ENCODE measurements at regions not wholly inside any gene's neighbourhood (a gene's known extent, or its start where the extent isn't known, plus 50 kb on each side); places are given as distances from the start of the nearest gene placed in this dataset.

DNA sequence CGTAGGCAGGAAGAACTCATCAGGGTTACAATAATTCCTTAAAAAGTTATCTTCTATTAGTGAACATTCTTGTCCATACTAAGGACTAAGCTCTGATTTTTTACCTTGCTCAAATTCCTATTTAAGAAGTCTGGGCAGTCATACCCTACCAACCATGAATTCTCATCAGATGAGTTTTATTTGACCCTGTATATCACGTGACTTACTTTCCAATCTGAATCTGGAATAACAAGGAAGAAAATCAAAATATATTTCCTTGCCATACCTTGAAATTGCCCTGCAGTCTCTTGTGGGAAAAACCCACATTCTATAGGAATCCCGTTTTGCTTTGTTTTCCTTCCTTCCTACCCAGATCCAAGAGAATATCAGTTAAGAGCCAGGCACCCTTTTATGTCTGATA, 352.7 kb downstream of the AKAIN1 start:
- ATAC-seq (no peak), DNase-seq (no peak)
- H3K36me3 Mint-ChIP-seq (ENCODE audit: low read depth) = no peaks in the 10 kb centered on the region
- TF ChIP-seq, protein P1, sequence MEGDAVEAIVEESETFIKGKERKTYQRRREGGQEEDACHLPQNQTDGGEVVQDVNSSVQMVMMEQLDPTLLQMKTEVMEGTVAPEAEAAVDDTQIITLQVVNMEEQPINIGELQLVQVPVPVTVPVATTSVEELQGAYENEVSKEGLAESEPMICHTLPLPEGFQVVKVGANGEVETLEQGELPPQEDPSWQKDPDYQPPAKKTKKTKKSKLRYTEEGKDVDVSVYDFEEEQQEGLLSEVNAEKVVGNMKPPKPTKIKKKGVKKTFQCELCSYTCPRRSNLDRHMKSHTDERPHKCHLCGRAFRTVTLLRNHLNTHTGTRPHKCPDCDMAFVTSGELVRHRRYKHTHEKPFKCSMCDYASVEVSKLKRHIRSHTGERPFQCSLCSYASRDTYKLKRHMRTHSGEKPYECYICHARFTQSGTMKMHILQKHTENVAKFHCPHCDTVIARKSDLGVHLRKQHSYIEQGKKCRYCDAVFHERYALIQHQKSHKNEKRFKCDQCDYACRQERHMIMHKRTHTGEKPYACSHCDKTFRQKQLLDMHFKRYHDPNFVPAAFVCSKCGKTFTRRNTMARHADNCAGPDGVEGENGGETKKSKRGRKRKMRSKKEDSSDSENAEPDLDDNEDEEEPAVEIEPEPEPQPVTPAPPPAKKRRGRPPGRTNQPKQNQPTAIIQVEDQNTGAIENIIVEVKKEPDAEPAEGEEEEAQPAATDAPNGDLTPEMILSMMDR (IDR thresholded peaks at IDR 0.05) = no peak
- POLR2A ChIA-PET = no interaction called here
- intact Hi-C loops (cut with micrococcal nuclease) = no loop called here
- H3K9me3 Mint-ChIP-seq = no peaks in the 10 kb centered on the region
- H3K27ac Mint-ChIP-seq = no peak overlapping the region
- CTCF ChIA-PET = no interaction called here
- H3K4me3 Mint-ChIP-seq = no peak overlapping the region
- H3K27me3 Mint-ChIP-seq = no peaks in the 10 kb centered on the region
- H3K4me1 Mint-ChIP-seq (ENCODE audit: low read depth) = no peaks in the 10 kb centered on the region

DNA sequence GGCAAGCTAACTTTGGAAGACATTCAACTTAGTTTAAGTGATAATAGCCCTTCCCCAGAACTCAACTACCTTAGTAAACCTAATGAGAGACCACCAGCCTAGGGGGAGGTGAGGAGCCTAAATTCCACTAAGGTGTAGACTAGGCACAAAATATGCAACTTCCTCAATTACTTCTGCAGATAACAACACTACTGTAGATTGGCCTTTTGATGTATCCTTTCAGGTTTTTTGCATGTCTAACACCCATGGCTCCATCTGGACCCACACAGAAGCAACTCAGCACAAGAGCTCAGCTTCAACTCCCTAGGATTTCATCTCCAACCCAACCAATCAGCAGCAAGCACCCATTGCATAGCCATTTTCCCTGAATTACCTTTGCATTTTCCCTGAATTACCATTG, 353.3 kb downstream of the AKAIN1 start:
- Mint-ChIP-seq H3K27me3 (no peaks in the 10 kb centered on the region), H3K36me3 (ENCODE audit: low read depth) (no peaks in the 10 kb centered on the region), H3K27ac (no peak overlapping the region), H3K4me3 (no peak overlapping the region), H3K4me1 (ENCODE audit: low read depth) (no peaks in the 10 kb centered on the region), H3K9me3 (no peaks in the 10 kb centered on the region)
- POLR2A ChIA-PET = no interaction called here
- no peak for DNase-seq
- CTCF ChIA-PET = no interaction called here
- intact Hi-C loops (cut with micrococcal nuclease) = no loop called here
- TF ChIP-seq, protein P1 (IDR thresholded peaks at IDR 0.05) = no peak
- no peak for ATAC-seq

DNA sequence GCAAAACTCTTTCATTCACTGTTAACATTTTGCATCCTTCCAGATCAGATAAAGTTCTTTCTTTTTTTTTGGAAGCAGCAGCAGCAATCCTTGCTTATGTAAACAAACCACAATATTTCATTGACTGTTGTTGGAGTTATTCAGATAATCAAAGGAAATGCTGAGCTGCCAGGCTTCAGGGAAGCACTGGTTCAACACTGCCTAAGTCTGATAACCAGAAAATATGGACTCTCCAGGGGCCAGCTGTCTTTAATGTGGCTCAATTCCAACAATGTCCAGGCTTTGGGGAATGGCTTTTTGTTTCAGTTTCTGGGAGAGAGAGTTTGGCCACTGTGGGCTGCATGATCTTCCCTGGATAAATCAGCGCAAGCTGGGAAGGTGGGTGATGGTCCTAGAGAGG, 354.3 kb downstream of the AKAIN1 start:
- POLR2A ChIA-PET = no interaction called here
- DNase-seq = no peak
- H3K9me3 Mint-ChIP-seq = no peaks in the 10 kb centered on the region
- no peak overlapping the region for H3K4me3 Mint-ChIP-seq
- no peaks in the 10 kb centered on the region for H3K27me3 Mint-ChIP-seq
- TF ChIP-seq, protein P1 (IDR thresholded peaks at IDR 0.05) = no peak
- no peak for ATAC-seq
- H3K4me1 Mint-ChIP-seq (ENCODE audit: low read depth) = no peaks in the 10 kb centered on the region
- H3K27ac Mint-ChIP-seq = no peak overlapping the region
- H3K36me3 Mint-ChIP-seq (ENCODE audit: low read depth) = no peaks in the 10 kb centered on the region
- CTCF ChIA-PET = no interaction called here
- intact Hi-C loops (cut with micrococcal nuclease) = no loop called here

DNA sequence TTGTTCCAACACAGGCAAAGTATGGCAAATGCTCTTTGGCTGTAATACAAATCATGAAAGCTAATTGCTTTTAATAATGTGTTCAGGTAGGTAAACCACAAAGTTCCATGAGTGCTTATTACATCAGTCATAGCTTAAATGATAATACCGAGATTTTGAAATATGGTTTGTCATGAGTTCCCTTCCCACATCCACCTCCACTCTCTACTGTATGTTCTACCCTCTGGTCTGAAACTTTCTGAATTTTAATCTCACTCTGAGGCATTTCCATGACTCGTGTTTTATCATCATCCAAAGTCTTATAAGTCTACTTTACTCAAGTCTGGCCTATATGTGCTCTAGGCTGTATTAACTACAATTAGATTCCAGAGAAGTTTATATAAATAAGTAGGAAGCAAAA, 354.8 kb downstream of the AKAIN1 start:
- ChIA-PET POLR2A (no interaction called here), CTCF (no interaction called here)
- intact Hi-C loops (cut with micrococcal nuclease) = no loop called here
- no peaks in the 10 kb centered on the region for H3K27me3 Mint-ChIP-seq
- no peaks in the 10 kb centered on the region for H3K4me1 Mint-ChIP-seq (ENCODE audit: low read depth)
- DNase-seq (no peak), ATAC-seq (no peak)
- H3K27ac Mint-ChIP-seq = no peak overlapping the region
- TF ChIP-seq, protein P1 (IDR thresholded peaks at IDR 0.05) = no peak
- no peak overlapping the region for H3K4me3 Mint-ChIP-seq
- H3K9me3 Mint-ChIP-seq = no peaks in the 10 kb centered on the region
- H3K36me3 Mint-ChIP-seq (ENCODE audit: low read depth) = no peaks in the 10 kb centered on the region

DNA sequence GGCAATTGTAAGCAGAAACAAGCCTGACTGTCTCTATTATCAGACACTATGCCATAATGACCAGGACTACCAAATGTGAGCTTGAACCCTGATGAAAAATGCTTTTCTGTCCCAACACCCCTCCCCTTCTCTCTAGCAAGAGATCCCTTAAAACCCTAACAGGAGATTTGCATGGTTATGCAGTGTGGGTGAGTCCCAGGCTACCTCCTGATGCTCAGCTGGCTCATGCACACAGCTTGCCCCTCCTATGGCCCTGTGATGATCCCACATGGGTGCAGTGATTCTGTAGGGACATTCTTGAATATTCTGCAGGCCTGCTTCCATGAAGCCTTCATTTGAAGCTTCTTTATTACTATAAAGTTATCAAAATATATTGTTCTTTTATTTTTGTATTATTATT, 357.4 kb downstream of the AKAIN1 start:
- no peak overlapping the region for H3K4me3 Mint-ChIP-seq
- ChIA-PET POLR2A (no interaction called here), CTCF (no interaction called here)
- intact Hi-C loops (cut with micrococcal nuclease) = no loop called here
- H3K27ac Mint-ChIP-seq = no peak overlapping the region
- ATAC-seq (no peak), DNase-seq (no peak)
- H3K4me1 Mint-ChIP-seq (ENCODE audit: low read depth) = no peaks in the 10 kb centered on the region
- H3K27me3 Mint-ChIP-seq = no peaks in the 10 kb centered on the region
- TF ChIP-seq, protein P1 (IDR thresholded peaks at IDR 0.05) = no peak
- no peaks in the 10 kb centered on the region for H3K9me3 Mint-ChIP-seq
- no peaks in the 10 kb centered on the region for H3K36me3 Mint-ChIP-seq (ENCODE audit: low read depth)

Data from activated CD8-positive, alpha-beta T cell treated with anti-CD3 and anti-CD28 coated beads for 36 hours (primary cell).